ENCODE measurements at regions not wholly inside any gene's neighbourhood (a gene's known extent, or its start where the extent isn't known, plus 50 kb on each side); places are given as distances from the start of the nearest gene placed in this dataset.
A peak's percentile ranks its signal among the peaks of the same experiment; 100 is the strongest.
"Not testable (repeated sequence)": the region's sequence is repeated elsewhere in the genome, so short reads cannot be mapped to it uniquely, and the experiment has no call there.

DNA sequence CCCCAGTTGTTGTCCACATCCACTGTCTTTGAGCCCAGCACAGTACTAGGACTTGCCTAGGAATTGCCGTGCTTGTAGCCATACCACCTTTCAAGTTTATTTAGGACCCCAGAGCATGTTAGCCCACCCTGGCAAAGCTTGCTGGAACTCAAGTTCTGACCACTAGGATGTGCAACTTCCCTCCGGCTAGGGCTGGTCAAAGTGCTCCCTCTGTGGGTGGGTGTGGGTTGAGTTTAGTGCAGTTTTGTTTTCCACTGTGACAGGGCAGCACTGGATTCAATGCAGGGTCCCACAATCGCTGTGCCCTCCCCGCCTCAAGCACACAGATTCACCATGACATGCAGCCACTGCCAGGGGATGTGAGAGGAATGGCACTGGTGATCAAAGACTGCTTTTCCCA, 96.0 kb downstream of the RASGEF1B start:
- DNase-seq (ENCODE audit: low read depth in 2 of 2) = no peak

DNA sequence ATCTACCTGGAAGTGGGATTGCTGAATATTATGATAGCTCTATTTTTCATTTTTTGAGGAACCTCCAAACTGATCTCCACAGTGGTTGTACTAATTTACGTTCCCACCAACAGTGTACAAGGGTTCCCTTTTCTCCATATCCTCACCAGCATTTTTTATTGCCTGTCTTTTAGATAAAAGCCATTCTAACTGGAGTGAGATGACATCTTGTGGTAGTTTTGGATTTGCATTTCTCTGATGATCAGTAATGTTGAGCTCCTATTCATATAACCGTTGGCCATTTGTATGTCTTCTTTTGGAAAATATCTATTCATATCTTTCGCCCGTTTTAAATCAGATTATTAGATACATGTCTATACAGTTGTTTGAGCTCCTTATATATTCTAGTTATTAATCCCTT, 101.8 kb downstream of the RASGEF1B start:
- DNase-seq (ENCODE audit: low read depth in 2 of 2) = no peak

DNA sequence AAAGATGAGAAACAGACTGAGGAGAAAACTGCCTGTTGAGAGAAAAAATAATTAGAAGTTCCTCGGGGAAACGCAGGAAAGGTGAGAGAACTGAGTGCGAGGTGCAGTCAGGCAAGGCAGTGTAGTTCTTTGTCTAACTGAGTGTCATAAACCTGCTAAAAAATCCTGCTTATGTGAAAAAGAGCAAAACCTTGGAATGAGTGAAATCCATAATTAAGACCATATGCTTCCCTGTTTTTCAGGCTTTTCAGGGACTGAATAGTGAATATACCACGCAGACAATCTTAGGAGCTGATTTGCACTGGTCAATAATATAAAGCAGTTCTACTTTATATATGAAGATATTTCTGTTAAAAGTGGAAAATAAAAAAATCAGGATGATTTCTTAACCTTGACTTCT, 104.9 kb downstream of the RASGEF1B start:
- DNase-seq (ENCODE audit: low read depth in 2 of 2) = no peak

DNA sequence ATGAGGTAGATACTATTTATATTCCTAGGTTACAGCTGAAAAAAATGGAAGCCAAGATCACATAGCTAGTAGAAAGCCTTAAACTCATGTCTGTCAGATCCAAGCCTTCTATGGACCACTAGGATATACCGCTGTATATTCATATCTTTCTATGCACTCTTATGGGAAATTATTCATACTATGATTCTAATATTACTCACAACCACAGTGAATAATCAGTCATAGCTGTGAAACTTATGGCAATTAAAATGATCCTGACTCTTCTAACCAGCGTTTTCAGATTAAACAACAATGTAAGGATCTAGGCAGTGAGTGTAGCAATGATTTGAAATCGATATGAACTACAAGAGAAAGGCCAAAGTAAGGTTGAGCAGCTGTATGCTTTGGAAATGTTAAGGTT, 111.0 kb downstream of the RASGEF1B start:
- no peak for DNase-seq (ENCODE audit: low read depth in 2 of 2)

DNA sequence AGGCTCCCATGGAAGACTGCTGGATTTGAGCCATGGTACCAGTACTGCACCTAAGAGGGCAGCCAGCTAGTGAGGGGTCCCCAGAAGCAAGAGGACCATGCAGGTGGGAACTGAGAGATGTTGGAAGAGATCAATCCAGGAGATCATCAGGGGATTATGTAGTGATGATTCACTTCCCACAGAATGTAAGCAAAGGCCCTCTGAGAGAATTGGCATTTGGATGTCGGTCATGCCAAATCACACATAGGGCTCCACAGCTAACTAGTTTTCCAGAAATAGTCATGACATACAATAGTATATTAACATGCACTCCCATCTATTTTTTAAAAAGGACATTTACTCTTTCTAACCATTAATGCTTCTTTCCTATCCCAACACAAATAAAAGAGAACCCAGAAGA, 112.5 kb downstream of the RASGEF1B start:
- no peak for DNase-seq (ENCODE audit: low read depth in 2 of 2)

DNA sequence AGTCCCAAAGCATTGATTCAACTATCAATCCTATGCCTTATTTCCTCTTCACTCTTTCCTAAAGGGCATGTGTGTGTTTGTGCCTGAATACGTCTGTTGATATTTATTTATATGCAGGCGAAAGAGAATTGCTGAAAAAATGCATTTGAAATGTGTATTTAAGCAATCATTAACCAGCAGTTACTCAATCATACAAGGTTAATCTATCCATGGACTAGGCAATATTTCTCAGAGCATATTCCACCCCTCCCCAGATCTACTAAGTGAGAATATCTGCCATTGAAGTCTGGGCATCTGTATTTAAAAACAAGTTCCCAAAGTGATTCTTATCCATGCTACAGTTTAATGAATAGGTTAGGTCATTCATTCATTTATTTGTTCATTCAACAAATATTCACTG, 113.6 kb downstream of the RASGEF1B start:
- no peak for DNase-seq (ENCODE audit: low read depth in 2 of 2)

DNA sequence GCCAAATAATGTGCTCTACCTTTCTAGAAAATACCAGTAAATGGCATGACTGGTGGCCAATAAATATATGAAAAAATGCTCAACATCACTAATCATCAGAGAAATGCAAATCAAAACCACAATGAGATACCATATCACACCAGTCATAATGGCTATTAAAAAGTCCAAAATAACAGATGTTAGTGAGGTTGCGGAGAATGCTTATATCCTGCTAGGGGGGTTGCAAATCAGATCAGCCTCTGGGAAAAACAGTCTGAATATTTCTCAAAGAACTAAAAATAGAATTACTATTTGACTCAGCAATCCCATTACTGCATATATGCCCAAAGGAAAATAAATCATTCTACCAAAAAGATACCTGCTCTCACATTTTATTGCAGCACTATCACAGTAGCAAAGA, 115.1 kb downstream of the RASGEF1B start:
- no peak for DNase-seq (ENCODE audit: low read depth in 2 of 2)

DNA sequence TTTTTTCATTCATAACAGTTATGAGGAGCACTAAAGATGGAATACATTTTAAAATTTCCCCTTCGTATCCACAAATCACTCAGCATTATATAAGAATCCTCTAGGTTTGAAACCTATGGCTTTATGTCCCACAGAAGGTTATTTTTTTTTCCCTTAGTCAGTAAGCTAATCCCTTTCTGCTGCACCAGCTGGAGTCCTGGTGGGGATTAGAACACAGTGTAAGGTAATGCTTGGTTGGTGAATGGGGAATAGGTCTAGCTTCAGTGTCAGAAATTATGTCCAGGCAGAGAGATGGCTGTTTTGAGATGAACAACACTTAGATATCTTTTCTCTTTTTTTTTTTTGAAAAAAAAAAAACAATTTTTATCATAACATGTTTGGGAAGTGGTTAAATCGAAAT, 116.6 kb downstream of the RASGEF1B start:
- no peak for DNase-seq (ENCODE audit: low read depth in 2 of 2)

DNA sequence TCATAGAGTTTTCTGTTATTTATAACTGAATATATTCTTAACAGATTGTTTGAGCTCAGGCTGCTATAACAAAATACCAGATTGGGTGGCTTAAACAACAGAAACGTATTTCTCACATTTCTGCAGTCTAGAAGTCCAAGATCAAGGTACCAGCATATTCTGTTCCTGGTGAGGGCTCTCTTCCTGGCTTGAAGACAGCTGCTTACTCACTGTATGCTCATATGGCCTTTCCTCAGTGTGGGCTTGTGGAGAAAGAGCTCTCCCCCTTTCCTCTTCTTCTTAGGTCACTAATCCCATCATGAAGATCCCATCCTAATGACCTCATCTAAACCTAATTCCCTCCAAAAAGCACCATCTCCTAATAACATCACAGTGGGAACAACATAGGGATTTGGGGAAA, 117.8 kb downstream of the RASGEF1B start:
- DNase-seq (ENCODE audit: low read depth in 2 of 2) = no peak

DNA sequence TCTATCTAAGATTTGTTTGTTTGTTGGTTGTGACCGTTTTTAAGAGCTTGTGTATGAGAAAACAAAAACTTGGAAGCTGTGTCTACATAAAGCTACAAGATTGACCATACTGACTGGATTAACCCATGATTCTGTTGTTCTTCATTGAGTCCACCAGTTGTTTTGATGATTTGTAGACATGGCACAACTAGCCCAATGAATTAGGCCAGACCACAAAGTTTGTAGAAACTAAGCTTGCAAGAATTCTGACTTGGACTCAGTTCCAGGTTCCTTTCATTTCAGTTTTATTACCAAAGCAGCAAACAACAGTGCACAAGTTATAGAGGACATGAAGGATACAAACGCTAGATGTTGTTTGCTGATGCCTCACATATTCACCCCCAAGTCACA, 119.3 kb downstream of the RASGEF1B start:
- no peak for DNase-seq (ENCODE audit: low read depth in 2 of 2)

DNA sequence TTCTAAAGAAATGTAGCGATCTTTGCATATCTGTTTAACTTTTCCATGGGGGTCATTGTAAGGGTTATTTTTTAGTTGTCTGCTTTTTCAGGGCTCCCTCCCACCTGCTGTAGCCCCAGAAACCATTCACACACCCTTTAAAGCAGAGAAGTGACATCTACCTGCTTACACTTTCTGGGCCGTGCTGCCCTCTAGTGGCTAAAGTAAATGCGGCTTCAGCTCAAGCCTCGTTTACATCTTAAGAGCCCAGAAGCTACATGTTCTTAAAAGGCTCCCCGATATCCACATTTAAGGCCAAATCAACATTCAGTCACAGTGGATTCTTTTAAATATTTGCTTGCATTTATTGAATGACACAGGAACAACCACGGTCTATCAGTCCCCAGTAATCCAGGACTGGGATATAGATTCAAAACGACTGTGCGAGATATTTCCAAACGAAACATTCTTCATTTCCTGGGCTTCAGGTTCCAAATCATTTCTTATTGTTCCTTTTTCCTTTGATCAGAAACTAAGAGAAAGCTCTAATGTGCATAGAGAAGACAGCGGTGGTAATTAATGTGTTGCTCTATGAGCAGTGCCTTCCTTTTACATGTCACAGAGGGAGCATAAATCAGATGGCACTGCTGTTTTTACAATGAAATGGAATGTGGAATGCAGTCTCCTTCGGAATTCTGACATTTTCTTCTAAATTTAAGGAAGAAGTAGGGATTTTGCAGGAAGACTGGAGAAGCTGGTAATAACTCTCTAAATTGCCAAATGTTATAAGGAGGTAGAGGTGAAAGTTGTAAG, 119.9 kb downstream of the RASGEF1B start:
- DNase-seq (ENCODE audit: low read depth in 2 of 2) = peak; percentile 13 to 35

DNA sequence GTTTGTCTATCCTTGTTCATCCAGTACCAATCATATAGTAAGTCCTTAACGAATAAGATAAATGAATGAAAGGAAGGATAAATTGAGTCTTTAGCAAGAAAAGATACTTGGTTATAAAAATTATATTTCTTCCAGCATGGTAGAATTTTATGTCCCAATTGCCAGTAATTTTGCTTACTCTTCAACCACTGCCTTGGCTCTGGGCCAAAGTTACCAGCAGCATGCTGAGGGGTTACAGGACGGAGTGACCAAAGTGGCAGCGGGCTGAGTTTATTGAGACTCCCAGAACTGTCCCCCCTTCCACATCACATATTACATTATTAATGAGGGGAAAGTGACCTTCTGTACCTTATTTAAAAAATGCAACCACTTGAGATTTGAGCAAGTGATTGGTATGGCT, 121.7 kb downstream of the RASGEF1B start:
- no peak for DNase-seq (ENCODE audit: low read depth in 2 of 2)

DNA sequence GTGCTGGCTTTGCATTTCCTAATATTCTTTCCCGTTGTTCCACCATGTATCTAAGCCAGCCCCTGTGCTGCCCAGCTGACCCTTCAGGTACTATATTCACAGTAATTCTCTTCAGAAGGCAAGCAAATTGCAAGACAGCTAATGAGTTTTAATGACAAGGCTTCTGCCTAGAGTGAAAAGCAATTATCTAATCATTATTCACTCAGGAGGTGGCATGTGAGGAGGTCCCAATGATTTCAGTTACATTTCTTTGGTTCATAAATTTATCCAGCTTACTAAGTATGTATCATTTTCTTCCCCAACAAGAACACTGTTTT, 123.0 kb downstream of the RASGEF1B start:
- no peak for DNase-seq (ENCODE audit: low read depth in 2 of 2)

DNA sequence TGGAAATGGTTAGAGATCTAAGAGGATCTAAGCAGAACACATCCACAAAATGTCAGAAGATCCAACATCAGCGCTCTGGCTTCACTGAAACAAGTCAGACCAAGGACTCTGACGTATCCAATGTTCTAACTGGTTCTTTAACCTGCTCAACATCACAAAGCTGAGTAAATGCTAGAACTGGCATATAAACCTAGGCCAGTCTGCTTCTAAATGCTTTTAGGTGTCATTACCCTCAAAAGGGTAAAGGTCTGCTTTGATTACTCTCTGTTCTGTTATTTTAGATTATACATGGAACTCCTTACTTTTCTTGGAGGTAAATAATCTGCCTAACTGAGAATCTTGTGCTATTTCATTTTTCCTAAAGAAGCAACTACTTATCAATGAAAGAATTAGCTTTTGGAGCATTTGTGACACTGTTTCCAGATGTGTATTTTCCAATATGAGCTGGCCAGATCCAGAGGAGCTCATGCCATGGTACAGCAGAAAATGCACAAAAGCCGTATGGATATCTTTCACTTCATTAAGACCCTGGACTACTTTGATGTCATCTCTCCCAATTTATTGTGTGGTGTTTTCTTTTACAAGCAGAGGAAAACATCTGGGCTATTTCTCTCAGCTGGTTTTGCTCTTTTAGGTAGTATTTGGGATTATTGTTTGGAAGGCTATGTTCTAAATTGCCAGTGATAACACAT, 123.5 kb downstream of the RASGEF1B start:
- DNase-seq (ENCODE audit: low read depth in 2 of 2) = no peak

DNA sequence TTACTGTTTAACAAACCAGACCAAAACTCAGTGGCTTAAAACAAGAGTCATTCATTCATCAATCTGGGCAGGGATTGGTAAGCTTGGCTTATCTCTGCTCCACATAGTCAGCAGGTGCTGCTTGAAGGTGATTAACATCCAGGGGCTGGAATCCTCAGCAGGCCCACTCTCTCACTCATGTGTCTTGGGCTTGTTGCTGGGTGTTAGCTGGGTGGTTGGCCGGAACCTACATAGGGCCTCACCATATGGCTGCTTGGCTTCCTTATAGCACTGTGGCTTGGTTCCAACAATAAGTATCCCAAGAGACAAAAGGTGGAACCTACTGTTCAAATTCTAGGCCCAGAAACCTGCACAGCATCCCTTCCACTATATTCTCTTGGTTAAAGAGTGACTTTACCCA, 125.0 kb downstream of the RASGEF1B start:
- DNase-seq (ENCODE audit: low read depth in 2 of 2) = no peak

DNA sequence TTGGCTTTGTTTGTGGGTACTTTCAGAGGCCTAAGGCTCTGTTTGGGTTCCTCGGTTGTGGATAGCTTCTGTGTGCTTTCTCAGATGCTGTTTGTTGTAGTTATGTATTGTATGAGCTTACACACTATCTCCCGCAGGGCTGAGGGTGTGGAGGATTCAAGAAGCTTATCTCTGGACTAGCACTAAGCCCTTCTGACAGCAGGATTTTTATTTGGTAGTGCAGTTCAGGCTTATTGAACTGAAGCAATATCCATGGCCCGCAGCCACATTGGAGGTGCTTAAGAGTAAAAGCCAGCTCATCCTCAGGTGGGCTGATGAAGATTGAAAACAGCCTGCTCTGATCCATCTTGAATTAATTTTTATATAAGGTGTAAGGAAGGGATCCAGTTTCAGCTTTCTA, 128.2 kb downstream of the RASGEF1B start:
- no peak for DNase-seq (ENCODE audit: low read depth in 2 of 2)

DNA sequence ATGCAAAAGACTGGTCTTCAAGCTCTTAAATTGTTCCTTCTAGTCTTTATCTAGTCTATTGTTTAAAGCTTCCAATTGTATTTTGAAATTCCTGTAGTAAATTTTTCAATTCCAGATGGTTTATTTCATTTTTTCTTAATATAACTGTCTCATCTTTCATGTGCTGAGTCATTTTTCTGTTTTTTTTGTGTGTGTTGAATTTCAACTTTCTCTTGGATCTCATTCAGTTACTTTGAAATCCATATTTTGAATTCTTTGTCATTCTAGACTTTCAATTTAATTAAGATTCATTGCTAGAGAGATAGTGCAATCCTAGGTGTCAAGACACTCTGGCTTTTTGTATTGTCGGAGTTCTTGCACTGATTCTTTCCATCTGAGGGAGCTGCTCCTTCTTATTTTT, 128.0 kb upstream of the PRKG2 start:
- DNase-seq (ENCODE audit: low read depth in 2 of 2) = no peak

DNA sequence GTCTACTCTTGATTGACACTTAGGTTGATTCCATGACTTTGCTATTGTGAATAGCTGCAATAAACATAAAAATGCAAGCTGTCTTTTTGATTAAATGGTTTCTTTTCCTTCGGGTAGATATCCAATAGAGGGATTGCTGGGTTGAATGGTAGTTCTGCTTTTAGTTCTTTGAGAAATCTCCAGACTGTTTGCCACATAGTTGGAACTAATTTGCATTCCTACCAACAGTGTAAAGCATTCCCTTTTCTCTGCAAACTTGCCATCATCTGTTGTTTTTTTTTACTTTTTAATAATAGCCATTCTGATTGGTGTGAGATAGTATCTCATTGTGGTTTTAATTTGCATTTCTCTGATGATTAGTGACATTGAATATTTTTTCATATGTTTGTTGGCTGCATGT, 122.2 kb upstream of the PRKG2 start:
- no peak for DNase-seq (ENCODE audit: low read depth in 2 of 2)

DNA sequence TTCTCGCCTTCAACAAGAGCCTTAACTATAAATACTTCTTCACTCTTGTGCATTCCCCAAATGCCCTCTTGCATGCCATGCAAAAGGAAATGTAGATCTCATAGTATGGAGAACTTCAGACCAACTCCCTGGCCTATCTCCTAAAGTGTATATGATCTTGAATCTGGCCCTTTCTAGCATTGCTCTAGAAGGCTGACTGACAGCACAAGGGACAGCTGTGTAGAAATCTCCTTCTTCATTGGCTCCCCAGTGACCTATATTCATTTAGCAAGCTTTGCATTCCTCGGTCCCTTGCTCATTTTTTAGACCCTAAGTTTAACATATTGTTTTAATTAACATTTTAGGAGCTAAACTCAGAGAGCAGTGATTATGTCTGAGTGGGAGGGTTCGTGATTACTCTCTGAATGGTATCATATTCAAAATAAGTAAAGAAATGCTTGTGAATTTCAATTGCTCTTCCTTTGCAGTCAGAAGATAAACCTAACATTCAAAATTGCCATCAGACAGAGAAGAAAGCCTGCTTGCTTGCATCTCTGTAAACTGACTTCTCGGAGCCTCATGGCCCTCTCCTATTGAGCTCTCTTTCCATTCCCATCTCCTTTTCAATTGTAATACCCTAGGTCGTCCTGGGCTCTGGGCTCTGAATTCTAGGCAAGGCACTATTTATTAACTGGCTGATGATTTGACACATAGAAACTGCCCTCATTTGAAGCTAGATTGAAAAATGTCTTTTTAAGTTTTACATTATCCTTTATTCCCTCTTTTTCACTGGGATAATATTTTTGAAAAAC, 120.3 kb upstream of the PRKG2 start:
- no peak for DNase-seq (ENCODE audit: low read depth in 2 of 2)

DNA sequence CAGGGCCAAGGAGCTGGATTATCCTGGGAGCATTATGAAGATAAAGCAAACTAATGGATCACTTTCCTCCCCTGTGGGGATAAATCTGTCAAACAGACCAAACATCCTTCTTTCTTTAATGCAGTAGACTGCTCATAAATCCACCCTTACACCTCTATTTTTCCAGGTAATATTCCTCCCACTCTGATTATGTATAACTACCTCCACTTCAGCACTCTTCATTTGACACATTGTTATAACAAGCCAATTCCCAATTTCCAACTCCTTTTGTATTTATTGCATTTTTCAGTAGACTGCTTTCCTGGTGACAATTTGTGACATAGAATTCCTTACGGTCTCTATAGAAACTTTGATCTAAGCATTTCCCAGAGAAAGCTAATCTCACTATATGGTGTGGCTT, 115.0 kb upstream of the PRKG2 start:
- DNase-seq (ENCODE audit: low read depth in 2 of 2) = no peak

DNA sequence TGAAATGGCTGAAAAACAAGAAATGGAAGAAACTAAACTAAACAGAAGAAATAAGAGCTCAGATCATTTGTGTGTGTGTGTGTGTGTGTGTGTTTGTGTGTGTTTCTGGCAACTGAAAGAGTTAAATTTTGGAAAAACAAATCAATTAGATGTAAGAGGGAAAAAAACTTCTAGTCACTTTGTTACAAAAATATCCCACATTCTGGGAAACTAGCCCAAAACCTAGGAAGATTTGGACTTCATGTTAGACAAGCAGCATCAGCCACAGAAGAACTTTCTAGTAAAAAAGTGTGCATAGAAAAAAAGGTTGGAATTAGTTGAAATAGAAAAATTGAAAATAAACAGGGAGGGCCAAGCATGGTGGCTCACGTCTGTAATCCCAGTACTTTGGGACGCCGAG, 111.6 kb upstream of the PRKG2 start:
- no peak for DNase-seq (ENCODE audit: low read depth in 2 of 2)

DNA sequence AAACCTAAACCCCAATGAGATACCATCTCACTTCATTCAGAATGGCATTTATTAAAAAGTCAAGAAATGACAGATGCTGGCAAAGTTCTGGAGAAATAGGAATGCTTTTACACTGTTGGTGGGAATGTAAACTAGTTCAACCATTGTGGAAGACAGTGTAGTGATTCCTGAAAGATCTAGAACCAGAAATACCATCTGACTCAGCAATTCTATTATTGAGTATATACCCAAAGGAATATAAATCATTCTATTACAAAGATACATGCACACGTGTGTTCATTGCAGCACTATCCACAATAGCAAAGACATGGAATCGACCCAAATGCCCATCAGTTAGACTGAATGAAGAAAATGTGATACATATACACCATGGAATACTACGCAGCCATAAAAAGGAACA, 109.6 kb upstream of the PRKG2 start:
- DNase-seq (ENCODE audit: low read depth in 2 of 2) = not testable (repeated sequence)

DNA sequence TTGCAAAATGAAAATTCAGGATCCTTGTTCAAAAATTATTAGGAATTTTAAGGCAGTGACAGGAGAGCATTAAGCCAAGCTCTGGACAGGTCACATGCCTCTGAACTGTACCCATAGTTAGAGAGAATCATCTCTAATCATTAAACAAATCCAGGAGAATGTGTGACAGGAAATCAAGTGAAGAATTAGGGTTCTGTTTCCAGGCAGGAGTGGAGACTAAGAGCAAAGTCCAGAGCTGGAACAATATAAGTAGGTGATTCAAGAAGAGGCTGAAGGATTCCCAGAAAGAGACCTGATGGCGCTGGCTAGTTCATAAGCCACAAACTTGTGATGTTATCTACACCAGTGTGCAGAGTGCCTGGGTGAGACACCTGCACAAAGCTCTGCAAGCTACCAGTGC, 104.6 kb upstream of the PRKG2 start:
- no peak for DNase-seq (ENCODE audit: low read depth in 2 of 2)

Data from stimulated activated CD8-positive, alpha-beta memory T cell treated with anti-CD3 and anti-CD28 coated beads, Interleukin-7, amount 100 ng/mL, for 4 hours (primary cell).